ENCODE measurements at regions not wholly inside any gene's neighbourhood (a gene's known extent, or its start where the extent isn't known, plus 50 kb on each side); places are given as distances from the start of the nearest gene placed in this dataset.

GRCh38 chr5:167802755-167803431, 488.6 kb upstream of the WWC1 start:
- no peaks in the 10 kb centered on the region for H3K9me3 Mint-ChIP-seq
- H3K27me3 Mint-ChIP-seq (ENCODE audit: low read depth): no peaks in the 10 kb centered on the region
- H3K4me1 Mint-ChIP-seq: peaks cover 20% of the 10 kb centered on the region
- ChIA-PET POLR2A (no interaction called here), CTCF (no interaction called here)
- peak; percentile 95 for ATAC-seq
- H3K4me3 Mint-ChIP-seq: no peak overlapping the region
- TF ChIP-seq MAX (CRISPR knock-in tag; IDR thresholded peaks at IDR 0.05) (no peak), TEAD1 (CRISPR knock-in tag; IDR thresholded peaks at IDR 0.05) (no peak), ZBTB21 (CRISPR knock-in tag; IDR thresholded peaks at IDR 0.05; ENCODE audit: borderline replicate concordance) (no peak), NR3C1 (CRISPR knock-in tag; conservative IDR thresholded peaks at IDR 0.05; ENCODE audit: low read depth) (no peak), PRRX2 (CRISPR knock-in tag; IDR thresholded peaks at IDR 0.05) (no peak), SMAD3 (CRISPR knock-in tag; IDR thresholded peaks at IDR 0.05; ENCODE audit: borderline replicate concordance) (no peak), USF2 (CRISPR knock-in tag; IDR thresholded peaks at IDR 0.05) (no peak), CREB1 (CRISPR knock-in tag; IDR thresholded peaks at IDR 0.05) (no peak), JAZF1 (CRISPR knock-in tag; IDR thresholded peaks at IDR 0.05) (no peak), ESRRA (CRISPR knock-in tag; IDR thresholded peaks at IDR 0.05; ENCODE audit: borderline replicate concordance) (no peak), E2F5 (CRISPR knock-in tag; IDR thresholded peaks at IDR 0.05) (no peak), ATF2 (CRISPR knock-in tag; IDR thresholded peaks at IDR 0.05; ENCODE audit: borderline replicate concordance, low read depth) (no peak), GABPB1 (CRISPR knock-in tag; IDR thresholded peaks at IDR 0.05) (no peak), TCF7 (CRISPR knock-in tag; IDR thresholded peaks at IDR 0.05; ENCODE audit: low read depth) (no peak), ZNF416 (CRISPR knock-in tag; IDR thresholded peaks at IDR 0.05) (no peak), KAT7 (CRISPR knock-in tag; IDR thresholded peaks at IDR 0.05; ENCODE audit: borderline replicate concordance) (no peak), EMX1 (CRISPR knock-in tag; IDR thresholded peaks at IDR 0.05) (no peak), FOXJ3 (CRISPR knock-in tag; IDR thresholded peaks at IDR 0.05; ENCODE audit: borderline replicate concordance) (no peak), AR (CRISPR knock-in tag; IDR thresholded peaks at IDR 0.05) (no peak)
- H3K36me3 Mint-ChIP-seq: no peaks in the 10 kb centered on the region
- DNase-seq (ENCODE audit: low spot score): peak; percentile 23
- H3K27ac Mint-ChIP-seq: peak overlapping the region; percentile 88

- Mint-ChIP-seq H3K27ac (no peak overlapping the region), H3K27me3 (ENCODE audit: low read depth) (no peaks in the 10 kb centered on the region), H3K9me3 (no peaks in the 10 kb centered on the region), H3K4me1 (peaks cover 14% of the 10 kb centered on the region), H3K36me3 (no peaks in the 10 kb centered on the region), H3K4me3 (no peak overlapping the region)
- ChIA-PET CTCF (no interaction called here), POLR2A (interaction anchor here (0.9 kb wide), 1 partner anchor 12 kb away, joined by 3 read pairs; no protein-coding TSS in a partner anchor)
- ATAC-seq (no peak), DNase-seq (ENCODE audit: low spot score) (no peak)
- TF ChIP-seq CTCF (IDR thresholded peaks at IDR 0.05): no peak
- no peak for TF ChIP-seq USF1 (CRISPR knock-in tag; IDR thresholded peaks at IDR 0.05)
- TF ChIP-seq ZNF425 (CRISPR knock-in tag; conservative IDR thresholded peaks at IDR 0.05): no peak
- no peak for TF ChIP-seq ZNF671 (CRISPR knock-in tag; IDR thresholded peaks at IDR 0.05)
- TF ChIP-seq MYBL2 (CRISPR knock-in tag; IDR thresholded peaks at IDR 0.05): no peak
- TF ChIP-seq NR3C1 (CRISPR knock-in tag; conservative IDR thresholded peaks at IDR 0.05; ENCODE audit: low read depth): no peak
- TF ChIP-seq CREB1 (CRISPR knock-in tag; IDR thresholded peaks at IDR 0.05): no peak
These were observed 486.8 kb upstream of the WWC1 start for GRCh38 chr5:167804512-167805220.
